ENCODE measurements at regions not wholly inside any gene's neighbourhood (a gene's known extent, or its start where the extent isn't known, plus 50 kb on each side); places are given as distances from the start of the nearest gene placed in this dataset.
"Not testable (repeated sequence)": the region's sequence is repeated elsewhere in the genome, so short reads cannot be mapped to it uniquely, and the experiment has no call there.

GRCh38 chr13:53405616-53406015 lies 377.0 kb downstream of the OLFM4 start:
- no peak for DNase-seq (ENCODE audit: low spot score)

GRCh38 chr13:53408306-53408705 lies 379.7 kb downstream of the OLFM4 start:
- no peak for DNase-seq (ENCODE audit: low spot score)

DNA sequence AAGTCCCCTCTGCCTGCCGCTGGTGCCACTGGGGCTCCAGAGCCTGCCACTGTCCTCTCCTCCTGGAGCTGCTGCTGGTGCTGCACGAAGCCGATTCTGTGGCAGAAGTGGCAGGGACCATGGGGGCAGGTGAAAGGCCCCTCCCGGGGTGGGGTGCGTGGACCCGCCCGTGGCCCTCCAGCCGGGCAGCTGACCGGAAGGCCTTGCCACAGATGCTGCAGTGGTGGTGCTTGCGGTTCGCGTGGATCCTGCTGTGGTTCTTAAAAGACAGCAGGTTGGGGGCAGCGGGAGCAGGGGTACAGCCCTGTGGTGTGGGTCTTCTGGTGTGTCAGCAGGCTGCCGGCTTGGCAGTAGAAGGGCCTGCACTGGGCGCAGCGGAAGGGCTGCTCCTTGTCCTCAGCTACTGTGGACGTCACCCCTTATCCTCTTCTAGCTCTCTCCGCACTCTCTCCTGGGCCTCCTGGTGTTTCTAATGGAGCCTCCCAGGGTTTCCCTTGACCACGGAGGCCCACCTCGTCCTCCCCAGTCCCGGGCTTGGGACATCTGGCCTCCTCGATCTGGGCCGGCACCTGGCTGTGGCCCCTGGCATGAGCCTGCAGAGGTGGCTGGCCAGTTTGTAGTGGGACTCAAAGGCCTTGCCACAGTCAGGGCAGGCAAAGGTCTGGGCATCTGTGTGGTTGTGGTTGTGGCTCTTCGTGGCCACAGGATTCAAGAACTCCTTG lies 380.4 kb downstream of the OLFM4 start:
- DNase-seq (ENCODE audit: low spot score), result no peak

DNA sequence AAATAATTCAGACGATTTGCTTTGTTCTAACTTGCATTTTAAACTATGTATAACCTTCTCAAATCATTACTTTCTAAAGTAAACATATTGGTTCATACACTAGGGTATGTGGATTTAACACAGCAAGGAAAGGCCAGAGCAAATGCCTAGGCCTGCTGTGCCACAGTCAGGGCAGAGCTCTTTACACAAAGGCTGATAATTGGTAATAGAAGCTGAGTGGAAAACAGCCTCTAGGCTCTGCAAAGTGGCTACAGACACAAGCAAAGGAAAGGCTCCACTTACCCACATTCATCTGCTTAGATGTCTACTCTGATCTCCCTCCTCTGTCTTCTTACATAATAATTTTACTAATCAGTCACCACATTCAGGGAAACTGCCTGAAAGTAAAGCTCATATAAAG lies 382.9 kb downstream of the OLFM4 start:
- no peak for DNase-seq (ENCODE audit: low spot score)

- DNase-seq (ENCODE audit: low spot score), result no peak
Observed at GRCh38 chr13:53415135-53415534, 386.5 kb downstream of the OLFM4 start.

- DNase-seq (ENCODE audit: low spot score), result no peak
Observed at GRCh38 chr13:53417601-53418000, 389.0 kb downstream of the OLFM4 start.

DNA sequence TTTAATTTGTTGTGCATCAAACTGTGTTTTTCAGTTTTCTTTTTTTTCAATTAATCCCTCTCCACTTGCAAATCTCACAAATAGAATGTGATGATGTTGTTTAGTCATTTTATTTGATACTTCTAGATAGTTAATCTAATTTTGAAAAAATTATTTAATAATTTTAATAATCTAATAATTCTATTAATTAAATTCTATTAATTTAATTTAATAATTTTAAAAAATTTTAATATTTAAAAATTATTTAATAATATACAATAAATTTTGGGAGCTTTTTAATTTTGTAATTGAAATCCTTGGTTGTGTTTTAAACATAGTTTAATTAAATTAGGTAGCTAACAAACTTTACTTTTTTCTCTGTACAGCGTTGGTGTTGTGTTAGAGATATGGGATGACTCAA lies 393.8 kb downstream of the OLFM4 start:
- DNase-seq (ENCODE audit: low spot score), result no peak

DNA sequence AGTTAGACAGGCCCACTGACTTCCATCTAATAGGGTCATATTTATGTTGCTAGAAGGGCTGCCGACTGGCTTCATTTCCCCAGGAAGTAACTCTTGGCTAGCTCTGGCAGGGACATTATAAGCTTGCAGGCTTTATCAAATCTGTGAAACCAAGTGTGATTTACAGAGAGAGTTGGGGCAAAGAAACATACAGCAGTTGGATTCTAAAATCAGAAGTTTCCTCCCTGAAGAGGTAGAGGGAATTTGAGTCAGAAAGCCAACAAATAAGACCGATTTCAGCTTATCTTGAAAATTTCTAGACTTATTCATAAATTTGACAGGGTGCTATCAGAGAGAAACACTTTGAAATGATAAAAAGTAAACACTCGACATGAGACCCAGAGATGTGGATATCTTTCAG lies 407.8 kb downstream of the OLFM4 start:
- DNase-seq (ENCODE audit: low spot score), result no peak

DNA sequence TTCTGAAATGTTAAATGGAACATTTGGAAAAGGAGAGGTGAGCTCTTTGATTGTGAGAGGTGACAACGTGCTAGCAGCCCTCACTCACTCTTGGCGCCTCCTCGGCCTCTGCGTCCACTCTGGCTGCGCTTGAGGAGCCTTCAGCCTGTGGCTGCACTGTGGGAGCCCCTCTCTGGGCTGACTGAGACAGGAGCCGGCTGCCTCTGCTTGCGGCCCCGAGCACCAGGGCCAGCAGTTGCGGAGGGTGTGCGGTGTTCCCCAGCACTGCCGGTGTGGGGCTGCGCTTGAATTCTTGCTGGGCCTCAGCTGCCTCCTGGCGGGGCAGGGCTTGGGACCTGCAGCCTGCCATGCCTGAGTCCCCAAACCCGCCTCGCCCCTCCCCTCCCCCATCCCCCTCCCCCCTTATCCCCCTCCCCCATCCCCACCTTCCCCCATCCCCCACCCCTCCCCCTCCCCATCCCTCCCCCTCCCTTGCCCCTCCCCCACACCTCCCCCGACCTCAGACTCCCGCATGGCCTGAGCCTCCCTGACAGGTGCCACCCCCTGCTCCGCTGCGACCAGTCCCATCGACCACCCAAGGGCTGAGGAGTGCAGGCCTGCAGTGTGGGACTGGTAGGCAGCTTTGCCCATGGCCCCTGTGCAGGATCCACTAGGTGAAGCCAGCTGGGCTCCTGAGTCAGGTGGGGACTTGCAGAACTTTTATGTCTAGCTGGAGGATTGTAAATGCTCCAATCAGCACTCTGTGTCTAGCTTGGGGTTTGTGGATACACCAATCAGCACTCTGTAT lies 411.0 kb downstream of the OLFM4 start:
- DNase-seq (ENCODE audit: low spot score), result no peak

GRCh38 chr13:53442979-53443378 lies 414.4 kb downstream of the OLFM4 start:
- DNase-seq (ENCODE audit: low spot score), result no peak

- no peak for DNase-seq (ENCODE audit: low spot score)
Observed at GRCh38 chr13:53445686-53446085, 417.1 kb downstream of the OLFM4 start.

DNA sequence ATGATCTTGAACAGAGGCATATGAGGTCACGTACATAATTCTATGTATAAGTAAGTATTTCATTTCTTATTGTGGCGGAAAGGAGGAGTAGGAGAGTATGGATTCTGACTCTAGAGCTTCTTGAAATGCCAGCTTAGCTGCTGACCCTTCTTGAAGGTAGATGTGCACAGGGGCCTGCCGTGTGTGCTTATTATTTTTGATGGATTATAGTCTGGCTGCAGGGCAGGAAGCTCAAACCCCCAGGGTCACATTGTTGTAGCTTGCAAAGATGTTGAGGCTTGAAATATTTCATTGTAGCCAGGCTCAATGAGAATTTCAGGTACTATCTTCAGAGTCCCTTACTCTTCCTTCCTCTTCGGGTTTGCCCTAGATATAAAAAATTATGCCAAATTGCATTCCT lies 418.8 kb downstream of the OLFM4 start:
- DNase-seq (ENCODE audit: low spot score), result no peak

GRCh38 chr13:53447863-53448262 lies 419.2 kb downstream of the OLFM4 start:
- DNase-seq (ENCODE audit: low spot score), result no peak

- DNase-seq (ENCODE audit: low spot score), result not testable (repeated sequence)
Observed at GRCh38 chr13:53452263-53452808, 423.7 kb downstream of the OLFM4 start.

GRCh38 chr13:53460796-53461195 lies 432.2 kb downstream of the OLFM4 start:
- no peak for DNase-seq (ENCODE audit: low spot score)

DNA sequence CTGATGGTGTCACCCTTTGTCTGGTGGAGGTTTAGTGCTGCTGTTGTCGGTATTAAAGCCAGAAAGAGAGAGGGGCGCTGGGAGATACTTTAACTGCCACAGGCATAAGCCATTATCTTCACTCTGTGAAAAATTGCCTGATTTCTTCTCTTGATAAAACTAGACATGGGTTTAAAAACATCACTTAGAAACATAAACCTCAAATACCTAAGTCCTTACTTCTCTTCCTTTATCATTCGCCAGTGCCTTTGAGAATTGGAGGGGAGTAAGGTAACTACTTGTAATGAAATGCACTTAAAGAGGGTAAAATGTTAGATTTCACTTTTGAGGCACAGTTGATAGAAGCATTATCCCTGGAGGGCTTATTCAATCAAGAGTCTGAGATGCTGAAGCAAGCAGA lies 434.5 kb downstream of the OLFM4 start:
- DNase-seq (ENCODE audit: low spot score), result no peak

DNA sequence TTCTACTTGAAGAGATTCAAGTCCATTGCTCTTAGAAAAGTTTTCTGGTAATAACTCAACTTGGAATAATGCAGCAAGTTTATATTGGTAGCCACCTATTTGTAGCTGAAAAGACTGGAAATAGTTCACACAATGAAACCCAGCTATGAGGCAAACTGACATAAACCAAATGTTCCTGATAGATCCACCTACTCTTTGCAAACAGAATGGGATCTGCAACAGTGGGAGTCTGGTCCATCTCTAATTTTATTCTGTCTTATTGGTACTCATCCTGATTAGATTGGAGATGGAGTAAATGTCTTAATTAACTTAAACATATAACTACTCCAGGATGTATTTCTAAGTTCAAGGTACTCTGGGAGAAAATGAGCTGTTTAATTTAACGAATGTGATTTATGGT lies 438.0 kb downstream of the OLFM4 start:
- DNase-seq (ENCODE audit: low spot score), result no peak

DNA sequence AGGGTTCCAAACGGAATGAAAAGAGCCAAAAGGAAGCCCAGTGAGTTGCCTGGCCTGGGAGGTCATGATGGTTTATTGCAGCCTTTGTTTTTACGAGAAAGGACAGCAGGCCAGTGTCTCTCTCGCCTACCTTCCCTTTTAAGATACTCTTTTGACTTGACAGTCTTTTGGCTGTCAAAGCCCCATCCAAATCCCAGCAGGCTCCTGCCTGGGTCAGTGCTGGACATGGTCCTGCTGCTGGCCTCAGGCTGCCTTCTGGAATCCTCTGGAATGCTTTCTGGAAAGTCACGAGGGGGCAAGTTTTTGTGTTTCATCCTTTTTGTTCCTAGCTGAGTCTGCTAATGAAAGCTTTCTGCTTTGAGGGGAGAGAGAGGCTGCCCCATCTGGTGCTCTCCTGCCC lies 444.8 kb downstream of the OLFM4 start:
- DNase-seq (ENCODE audit: low spot score), result no peak

- no peak for DNase-seq (ENCODE audit: low spot score)
Observed at GRCh38 chr13:53474878-53475277, 446.3 kb downstream of the OLFM4 start.

DNA sequence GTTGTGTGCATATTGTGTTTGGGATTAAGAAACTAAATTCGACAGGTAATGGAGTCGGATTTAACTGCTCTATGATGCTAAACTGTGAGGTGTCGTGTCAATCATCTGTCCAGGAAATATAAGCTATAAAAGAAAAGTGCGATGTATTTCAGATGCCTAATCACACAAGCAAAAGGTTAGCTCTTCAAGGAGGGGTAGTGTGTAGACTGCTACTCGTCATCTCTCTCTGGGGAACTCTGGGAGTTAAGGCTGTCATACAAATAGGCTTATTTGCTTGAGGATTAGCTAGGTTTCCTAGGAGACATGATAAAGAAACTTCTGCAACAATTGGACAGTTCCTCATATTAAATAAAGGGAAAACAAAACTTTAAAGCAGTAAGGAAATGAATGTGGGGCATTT lies 462.1 kb downstream of the OLFM4 start:
- no peak for DNase-seq (ENCODE audit: low spot score)

GRCh38 chr13:53494406-53494805 lies 465.8 kb downstream of the OLFM4 start:
- DNase-seq (ENCODE audit: low spot score), result no peak

- no peak for DNase-seq (ENCODE audit: low spot score)
Observed at GRCh38 chr13:53499576-53500133, 471.0 kb downstream of the OLFM4 start.

DNA sequence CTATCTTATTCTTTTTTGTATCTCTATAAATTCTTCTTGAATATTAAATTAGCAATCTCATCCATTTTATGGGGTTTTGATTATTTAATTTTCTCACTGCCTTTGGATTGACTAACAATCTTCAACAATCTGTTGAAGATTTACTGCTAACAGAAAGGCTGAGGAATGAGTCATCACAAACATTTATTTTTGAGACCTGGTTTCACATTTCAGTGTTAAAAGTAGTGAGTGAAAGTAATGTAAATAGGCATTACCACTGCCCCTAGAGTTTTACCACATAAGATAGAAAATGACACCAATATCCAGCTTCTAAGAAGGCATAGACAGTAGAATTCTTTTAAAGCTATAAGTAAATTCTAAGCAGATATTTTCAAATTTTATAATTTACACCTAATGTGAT lies 472.8 kb downstream of the OLFM4 start:
- no peak for DNase-seq (ENCODE audit: low spot score)

All from HuH-7 (cell line).